OCI-LY1 (cell line): ENCODE measurements at regions not wholly inside any gene's neighbourhood (a gene's known extent, or its start where the extent isn't known, plus 50 kb on each side); places are given as distances from the start of the nearest gene placed in this dataset.

Experiments
- H2AFZ ChIP-seq: fragments of 200-600 bp; sonication (generic), shearing (Covaris generic); 2 replicates; pipeline ENCODE4 v1.6.0; 2014; ENCODE audit warnings: antibody characterized with exemption, mild to moderate bottlenecking, low read length
- H3F3A ChIP-seq: fragments of 200-600 bp; sonication (generic), shearing (Covaris generic); 2 replicates; pipeline ENCODE4 v1.6.0; 2014; ENCODE audit warnings: mild to moderate bottlenecking, antibody characterized with exemption, low read length, moderate library complexity; ENCODE audit not compliant: insufficient read depth
- H3K27ac ChIP-seq: fragments of 200-600 bp; sonication (generic); 2 replicates; pipeline ENCODE4 v1.5.1; 2014; ENCODE audit warnings: low read length, mixed run types, mild to moderate bottlenecking, low read depth; ENCODE audit not compliant: poor library complexity, severe bottlenecking
- H3K27me3 ChIP-seq: fragments of 200-600 bp; sonication (generic); 2 replicates; pipeline ENCODE4 v1.6.0; 2014; ENCODE audit warnings: antibody characterized with exemption, mild to moderate bottlenecking, low read length, moderate library complexity; ENCODE audit not compliant: insufficient read depth
- H3K36me3 ChIP-seq: fragments of 200-600 bp; sonication (generic); 2 replicates; pipeline ENCODE4 v1.6.1; 2014; ENCODE audit warnings: mild to moderate bottlenecking, antibody characterized with exemption, low read length, moderate library complexity, mixed read lengths; ENCODE audit not compliant: insufficient read depth
- H3K4me1 ChIP-seq: fragments of 200-600 bp; sonication (generic); 2 replicates; pipeline ENCODE4 v1.5.1; 2014; ENCODE audit warnings: mild to moderate bottlenecking, low read length, moderate library complexity; ENCODE audit not compliant: insufficient read depth, severe bottlenecking
- H3K4me2 ChIP-seq: fragments of 200-600 bp; sonication (generic), shearing (Covaris generic); 2 replicates; pipeline ENCODE4 v1.6.1; 2014; ENCODE audit warnings: low read length
- H3K4me3 ChIP-seq: fragments of 200-600 bp; sonication (generic); 2 replicates; pipeline ENCODE4 v1.5.1; 2014; ENCODE audit warnings: low read length, low read depth, mild to moderate bottlenecking, mixed read lengths; ENCODE audit not compliant: poor library complexity, severe bottlenecking
- H3K79me2 ChIP-seq: fragments of 200-600 bp; shearing (Covaris generic); 2 replicates; pipeline ENCODE4 v1.6.1; 2016; ENCODE audit warnings: mixed run types, low read length, mixed read lengths; ENCODE audit not compliant: insufficient read depth
- H3K9ac ChIP-seq: fragments of 200-600 bp; sonication (generic), shearing (Covaris generic); 2 replicates; pipeline ENCODE4 v1.6.1; 2014; ENCODE audit warnings: mild to moderate bottlenecking, low read length, mixed read lengths
- H3K9me2 ChIP-seq: fragments of 200-600 bp; sonication (generic), shearing (Covaris generic); 2 replicates; pipeline ENCODE4 v1.6.1; 2014; ENCODE audit warnings: low read depth, mild to moderate bottlenecking, low read length, mixed read lengths
- H3K9me3 ChIP-seq: fragments of 200-600 bp; shearing (Covaris generic); 2 replicates; pipeline ENCODE4 v1.6.1; 2014; ENCODE audit warnings: low read length, mixed read lengths
- H4K20me1 ChIP-seq: fragments of 200-600 bp; sonication (generic), shearing (Covaris generic); 2 replicates; pipeline ENCODE4 v1.6.0; 2016; ENCODE audit warnings: mild to moderate bottlenecking, low read length; ENCODE audit not compliant: insufficient read depth
- CTCF ChIP-seq: fragments of 200-600 bp; sonication (generic), shearing (Covaris generic); IDR thresholded peaks from 2 replicates; pipeline ENCODE4 v1.5.1; 2017; ENCODE audit warnings: mild to moderate bottlenecking, antibody characterized with exemption, low read length, moderate library complexity, mixed read lengths
- EZH2 ChIP-seq: fragments of 200-600 bp; sonication (generic), shearing (Covaris generic); IDR thresholded peaks from 2 replicates; pipeline ENCODE4 v1.8.0; 2017; ENCODE audit warnings: borderline replicate concordance, mixed run types, mild to moderate bottlenecking, antibody characterized with exemption, low read length, moderate library complexity, mixed read lengths

- H2AFZ ChIP-seq = no peak overlapping the region
- H3K4me2 ChIP-seq = no peak overlapping the region
- H3K4me3 ChIP-seq = no peak overlapping the region
- TF ChIP-seq EZH2 = no peak
- no peak for TF ChIP-seq CTCF
- H3K4me1 ChIP-seq = no peaks in the 10 kb centered on the region
- no peak overlapping the region for H3K9ac ChIP-seq
- H3K27ac ChIP-seq = no peak overlapping the region
- H3K9me3 ChIP-seq = 0 out of 2 replicates have a peak, but pooled peaks cover 3% of the 10 kb centered on the region
- no peaks in the 10 kb centered on the region for H3K9me2 ChIP-seq
- H3K27me3 ChIP-seq = no peaks in the 10 kb centered on the region
- H4K20me1 ChIP-seq = no peaks in the 10 kb centered on the region
- H3F3A ChIP-seq = no peaks in the 10 kb centered on the region
- no peaks in the 10 kb centered on the region for H3K79me2 ChIP-seq
- no peaks in the 10 kb centered on the region for H3K36me3 ChIP-seq
Measured at GRCh38 chr18:60100778-60101177, 201.0 kb downstream of the PMAIP1 start.

- no peak overlapping the region for H3K27ac ChIP-seq
- H3K79me2 ChIP-seq = no peaks in the 10 kb centered on the region
- no peak overlapping the region for H2AFZ ChIP-seq
- H4K20me1 ChIP-seq = no peaks in the 10 kb centered on the region
- H3K4me3 ChIP-seq = no peak overlapping the region
- TF ChIP-seq EZH2 = no peak
- TF ChIP-seq CTCF = no peak
- no peaks in the 10 kb centered on the region for H3K36me3 ChIP-seq
- no peaks in the 10 kb centered on the region for H3K9me3 ChIP-seq
- H3K9me2 ChIP-seq = no peaks in the 10 kb centered on the region
- H3K4me2 ChIP-seq = no peak overlapping the region
- H3K27me3 ChIP-seq = no peaks in the 10 kb centered on the region
- no peaks in the 10 kb centered on the region for H3K4me1 ChIP-seq
- no peaks in the 10 kb centered on the region for H3F3A ChIP-seq
- no peak overlapping the region for H3K9ac ChIP-seq
Measured at GRCh38 chr18:60099709-60100108, 199.9 kb downstream of the PMAIP1 start.

- H3K36me3 ChIP-seq = no peaks in the 10 kb centered on the region
- H3K27ac ChIP-seq = no peak overlapping the region
- no peaks in the 10 kb centered on the region for H3F3A ChIP-seq
Measured at GRCh38 chr18:60096428-60096827, 196.6 kb downstream of the PMAIP1 start.

More at GRCh38 chr18:60096428-60096827, 196.6 kb downstream of the PMAIP1 start:
- H3K4me3 ChIP-seq = no peak overlapping the region
- no peak overlapping the region for H2AFZ ChIP-seq
- H3K9ac ChIP-seq = no peak overlapping the region
- no peaks in the 10 kb centered on the region for H3K27me3 ChIP-seq
- H3K4me1 ChIP-seq = no peaks in the 10 kb centered on the region
- no peaks in the 10 kb centered on the region for H3K79me2 ChIP-seq
- H3K4me2 ChIP-seq = no peak overlapping the region
- no peaks in the 10 kb centered on the region for H4K20me1 ChIP-seq
- no peak for TF ChIP-seq EZH2
- TF ChIP-seq CTCF = no peak
- H3K9me3 ChIP-seq = 0 out of 2 replicates have a peak, but pooled peaks cover 5% of the 10 kb centered on the region
- no peaks in the 10 kb centered on the region for H3K9me2 ChIP-seq
